Hematopoietic multipotent progenitor cell treated with erythropoietin and hydrocortisone succinate and interleukin-3 and kit ligand, for 17 days (in vitro differentiated cells): ENCODE measurements at regions not wholly inside any gene's neighbourhood (a gene's known extent, or its start where the extent isn't known, plus 50 kb on each side); places are given as distances from the start of the nearest gene placed in this dataset.
"Not testable (repeated sequence)": the region's sequence is repeated elsewhere in the genome, so short reads cannot be mapped to it uniquely, and the experiment has no call there.

Experiments
- DNase-seq: peaks from one replicate; pipeline ENCODE4 v3.0.0-alpha.2; 2015; ENCODE audit warnings: low spot score

GRCh38 chr16:73399486-73399885 is 351.6 kb upstream of the ZFHX3 start:
- no peak for DNase-seq

GRCh38 chr16:73398604-73399003 is 350.7 kb upstream of the ZFHX3 start:
- not testable (repeated sequence) for DNase-seq

DNA sequence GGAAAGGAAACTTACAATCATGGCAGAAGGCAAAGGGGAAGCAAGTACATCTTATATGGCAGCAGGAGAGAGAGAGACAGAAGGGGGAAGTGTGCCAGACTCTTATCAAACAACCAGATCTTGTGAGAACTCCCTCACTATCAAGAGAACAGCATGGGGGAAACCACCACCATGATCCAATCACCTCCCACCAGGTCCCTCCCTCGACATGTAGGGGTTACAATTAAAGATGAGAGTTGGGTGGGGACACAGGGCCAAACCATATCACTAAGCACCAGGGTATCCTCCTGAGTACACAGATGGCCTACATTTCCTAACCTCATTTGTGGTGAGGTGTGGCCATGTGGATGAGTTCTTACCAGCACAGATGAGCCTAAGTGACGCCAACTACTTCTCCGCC is 348.6 kb upstream of the ZFHX3 start:
- no peak for DNase-seq

DNA sequence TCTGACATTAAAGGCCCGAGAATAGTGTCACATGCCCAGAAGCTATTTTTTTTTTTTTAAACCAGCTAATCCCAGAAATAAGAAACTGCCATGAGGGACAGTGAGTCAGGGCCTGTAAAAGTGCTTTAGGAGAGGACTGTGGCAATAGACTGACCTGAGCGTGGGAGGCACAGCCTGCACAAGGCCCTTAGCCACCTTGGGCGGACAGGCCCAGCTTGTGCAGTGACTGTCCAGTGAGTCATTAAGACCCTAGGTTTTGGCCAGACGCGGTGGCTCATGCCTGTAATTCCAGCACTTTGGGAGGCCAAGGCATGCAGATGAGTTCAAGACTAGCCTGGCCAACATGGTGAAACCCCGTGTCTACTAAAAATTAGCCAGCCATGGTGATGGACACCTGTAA is 343.0 kb upstream of the ZFHX3 start:
- DNase-seq = no peak

DNA sequence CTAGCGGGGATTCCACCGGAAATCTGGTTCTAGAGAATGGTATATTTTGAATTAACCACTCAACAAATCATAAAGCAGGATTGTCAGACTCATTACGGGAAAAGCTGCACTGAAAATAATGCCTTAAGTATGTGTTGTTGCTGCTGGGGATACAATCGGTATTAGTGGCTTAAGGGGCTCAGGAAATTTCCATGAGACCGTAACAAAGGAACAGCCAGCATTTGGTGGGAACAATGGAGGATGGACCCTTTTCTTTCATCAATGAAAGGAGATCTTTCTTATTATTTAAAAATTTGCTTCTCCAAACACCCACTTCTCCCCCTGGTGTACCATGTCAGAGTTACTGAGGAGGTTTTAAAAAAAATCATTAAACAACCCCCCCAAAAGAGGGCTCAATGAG is 342.6 kb upstream of the ZFHX3 start:
- DNase-seq = no peak

DNA sequence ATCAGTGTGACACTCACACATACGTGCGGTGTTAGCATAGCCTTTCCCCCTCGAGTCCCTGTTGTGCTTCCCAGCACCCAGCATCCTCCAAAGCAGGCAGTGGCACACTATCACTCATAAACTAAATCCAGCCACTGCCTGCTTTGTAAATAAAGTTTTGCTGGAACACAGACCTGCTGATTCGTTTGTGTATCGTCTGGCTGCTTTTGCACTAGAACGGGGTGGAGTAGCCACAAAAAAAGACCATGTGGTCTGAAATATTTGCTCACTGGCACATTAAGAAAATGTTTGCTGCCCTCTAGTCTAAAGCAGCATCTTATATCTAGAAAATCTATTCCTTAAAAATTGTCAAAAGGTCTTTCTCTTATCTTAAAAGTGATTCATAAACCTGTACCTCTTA is 341.2 kb upstream of the ZFHX3 start:
- DNase-seq = no peak

GRCh38 chr16:73387979-73388378 is 340.1 kb upstream of the ZFHX3 start:
- DNase-seq = no peak

DNA sequence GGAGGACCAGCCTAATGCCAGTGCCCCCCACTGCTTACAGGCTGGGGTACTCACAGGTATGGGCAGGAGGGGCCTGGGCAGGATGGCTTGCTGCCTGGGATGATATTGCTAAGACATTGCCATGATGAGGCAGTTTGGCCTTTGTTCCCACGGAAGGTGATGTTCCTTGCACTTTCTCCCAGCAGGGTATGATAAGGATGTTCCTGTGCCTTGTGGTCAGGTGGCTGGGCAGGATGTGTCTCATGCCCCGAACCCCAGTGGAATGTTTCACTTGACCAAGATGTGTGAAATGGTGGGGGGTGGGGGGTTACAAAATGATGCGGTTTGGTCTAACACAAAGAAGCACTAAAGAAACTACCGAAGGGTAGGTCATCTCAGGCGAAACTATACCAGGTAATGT is 337.8 kb upstream of the ZFHX3 start:
- no peak for DNase-seq

GRCh38 chr16:73384506-73385089 is 336.7 kb upstream of the ZFHX3 start:
- no peak for DNase-seq

- no peak for DNase-seq
Observed at GRCh38 chr16:73383988-73384365, 336.0 kb upstream of the ZFHX3 start.

DNA sequence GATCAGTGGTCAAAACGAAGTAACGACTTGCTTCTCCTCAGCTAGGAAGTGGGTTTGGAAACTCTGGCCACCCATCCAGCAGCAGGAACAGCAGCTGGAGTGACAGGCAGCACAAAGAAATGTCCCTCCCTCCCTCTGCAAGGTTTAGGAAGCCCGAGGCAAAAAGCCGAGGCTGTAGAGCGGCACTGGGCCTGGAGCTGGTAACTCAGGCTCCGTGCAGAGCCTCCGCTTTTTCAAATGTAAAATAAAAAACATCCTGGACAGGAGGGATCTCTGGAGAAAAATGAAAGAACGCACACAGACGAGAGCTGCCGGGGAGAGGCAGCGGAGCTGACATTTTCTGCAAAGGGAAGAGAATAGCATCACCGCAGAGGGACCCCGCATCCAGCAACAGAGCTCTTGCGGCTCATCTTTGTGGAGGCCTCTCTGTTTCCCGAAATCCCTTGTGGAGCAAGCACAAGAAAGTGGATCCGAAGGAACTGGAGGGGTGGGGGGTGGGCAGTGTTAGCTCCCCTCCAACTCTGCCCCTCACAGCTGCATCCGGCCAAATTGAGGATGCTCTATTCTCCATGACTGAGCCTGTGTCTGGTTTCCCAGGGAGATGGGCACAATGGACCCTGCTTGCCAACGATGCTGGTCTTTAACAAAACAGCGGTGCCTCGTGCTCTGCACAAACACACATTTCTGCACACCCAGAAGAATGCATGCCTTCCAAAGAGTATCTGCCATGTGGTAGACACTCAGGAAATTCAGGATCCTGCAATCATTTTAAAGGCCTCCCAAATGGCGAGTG is 335.5 kb upstream of the ZFHX3 start:
- no peak for DNase-seq

- DNase-seq = no peak
Observed at GRCh38 chr16:73378471-73378870, 330.5 kb upstream of the ZFHX3 start.

DNA sequence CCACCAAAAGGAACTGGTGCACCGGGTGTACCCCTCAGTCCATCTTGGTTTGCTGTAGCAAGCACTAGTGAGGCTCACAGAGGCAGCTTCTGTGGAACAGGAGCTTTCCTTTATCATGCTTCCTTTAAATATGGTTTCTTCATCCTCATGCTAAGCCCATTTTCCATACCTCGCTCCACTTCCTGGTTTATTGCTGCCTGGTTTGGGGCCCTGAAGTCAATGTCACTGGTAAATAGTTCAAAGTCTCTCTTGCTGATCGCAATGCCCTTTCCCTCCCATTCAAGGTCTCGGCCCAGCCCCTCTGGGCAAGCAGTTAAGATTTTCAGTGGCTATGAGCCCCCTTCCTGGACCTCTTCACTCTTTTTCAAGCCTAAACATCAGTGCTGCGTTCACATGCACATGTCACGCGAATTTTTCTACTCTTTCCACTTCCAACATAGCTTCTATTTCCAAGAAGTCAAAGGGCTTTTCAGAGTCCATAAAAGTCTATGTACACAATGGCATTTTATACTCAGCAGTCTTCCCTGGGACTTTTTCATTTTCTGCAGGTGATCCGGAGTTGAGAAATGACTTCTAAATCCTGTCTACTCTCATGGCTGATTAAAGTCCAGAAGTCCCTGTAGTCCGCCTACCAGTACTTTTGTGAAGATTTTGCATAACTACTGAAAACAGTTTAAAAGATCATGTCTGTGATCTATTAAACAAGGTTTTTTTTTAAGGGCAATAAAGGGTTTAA is 323.8 kb upstream of the ZFHX3 start:
- no peak for DNase-seq

DNA sequence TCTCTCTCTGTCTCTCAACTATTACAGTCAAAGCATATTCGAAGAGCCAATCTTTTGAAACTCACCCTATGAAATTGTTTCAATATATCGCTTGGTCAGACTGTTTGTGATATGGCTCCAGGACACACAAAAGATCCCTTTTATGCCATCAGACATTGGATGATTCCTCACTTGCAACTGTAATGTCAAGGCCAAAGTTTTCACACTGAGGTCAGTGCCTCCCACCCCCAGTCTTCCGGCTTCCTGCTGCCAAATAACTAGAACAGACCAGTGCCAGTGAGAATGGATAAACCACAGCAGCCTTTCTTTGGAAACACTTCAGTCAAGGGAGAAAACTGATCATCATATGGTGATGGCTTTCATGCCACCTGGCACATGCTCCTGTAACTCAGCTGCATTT is 321.9 kb upstream of the ZFHX3 start:
- DNase-seq = no peak

DNA sequence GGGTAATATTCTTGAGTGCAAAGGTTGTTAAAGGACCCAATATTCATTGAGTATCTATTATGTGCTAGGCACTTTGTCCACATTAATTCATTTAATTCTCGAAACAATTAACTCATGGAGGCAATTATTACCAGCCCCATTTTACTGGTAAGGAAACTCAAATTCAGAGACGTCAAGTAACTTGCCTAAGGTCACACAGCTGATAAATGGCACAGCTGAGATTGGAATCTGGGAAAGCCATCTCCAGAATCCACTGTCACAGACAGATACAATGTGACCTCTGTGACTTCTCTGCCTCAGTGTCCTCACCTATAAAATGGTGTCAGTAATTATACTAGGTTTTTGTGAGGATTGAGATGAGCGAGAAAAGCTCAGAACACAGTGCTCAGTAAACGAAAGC is 320.8 kb upstream of the ZFHX3 start:
- DNase-seq = no peak

GRCh38 chr16:73365016-73365551 is 317.2 kb upstream of the ZFHX3 start:
- no peak for DNase-seq

- DNase-seq = no peak
Observed at GRCh38 chr16:73364413-73364812, 316.5 kb upstream of the ZFHX3 start.

DNA sequence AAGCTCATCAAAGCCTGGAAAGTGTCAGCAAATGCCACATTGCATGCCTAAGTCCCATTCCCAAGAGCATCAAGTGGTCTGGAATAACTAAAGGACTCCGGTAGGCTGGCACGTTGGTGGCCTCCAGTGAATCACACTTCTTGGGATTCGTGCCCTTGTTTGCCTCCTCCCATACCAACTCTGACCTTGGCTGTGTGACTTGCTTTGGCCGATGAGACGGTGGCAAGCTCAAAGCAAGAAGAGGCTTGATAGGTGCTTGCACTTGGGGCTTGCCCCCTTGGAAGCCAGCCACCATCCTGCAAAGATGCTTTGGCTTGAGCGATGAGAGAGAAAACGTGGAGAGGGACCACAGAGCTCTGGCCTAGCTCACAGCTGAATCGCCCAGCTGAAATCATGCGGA is 313.1 kb upstream of the ZFHX3 start:
- DNase-seq = no peak

DNA sequence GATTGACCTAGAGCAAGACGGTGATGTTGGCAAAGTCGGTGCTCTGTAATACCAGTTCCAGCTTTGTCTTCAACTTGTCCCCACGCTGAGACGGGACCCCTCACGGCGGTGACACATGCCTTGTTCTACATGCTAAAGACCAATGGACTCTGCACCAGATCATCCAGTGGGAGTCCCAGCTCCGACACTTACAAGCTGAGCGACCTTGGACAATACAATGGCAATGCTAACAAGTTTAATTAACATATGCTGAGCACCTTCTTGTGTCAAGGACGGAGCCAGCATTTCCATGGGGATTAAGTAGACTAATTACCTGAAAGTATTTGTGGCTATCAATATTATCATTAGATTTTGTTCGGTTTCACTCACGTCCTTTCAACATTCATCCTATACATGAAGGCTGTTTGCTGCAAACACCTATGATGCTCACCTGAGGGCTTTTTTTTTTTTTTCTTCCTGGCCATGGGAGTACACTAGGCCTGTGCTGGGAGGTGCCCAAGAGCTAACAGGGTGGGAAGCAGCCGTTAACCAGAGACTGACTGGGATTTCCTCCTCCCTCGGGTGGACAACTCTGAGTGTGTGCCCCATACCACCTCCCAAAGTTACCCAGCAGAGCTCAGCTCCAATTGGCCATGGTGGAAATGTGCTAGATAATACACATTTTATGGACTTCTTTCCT is 308.6 kb upstream of the ZFHX3 start:
- no peak for DNase-seq

- DNase-seq = no peak
Observed at GRCh38 chr16:73355981-73356380, 308.1 kb upstream of the ZFHX3 start.

- no peak for DNase-seq
Observed at GRCh38 chr16:73354434-73354833, 306.5 kb upstream of the ZFHX3 start.

DNA sequence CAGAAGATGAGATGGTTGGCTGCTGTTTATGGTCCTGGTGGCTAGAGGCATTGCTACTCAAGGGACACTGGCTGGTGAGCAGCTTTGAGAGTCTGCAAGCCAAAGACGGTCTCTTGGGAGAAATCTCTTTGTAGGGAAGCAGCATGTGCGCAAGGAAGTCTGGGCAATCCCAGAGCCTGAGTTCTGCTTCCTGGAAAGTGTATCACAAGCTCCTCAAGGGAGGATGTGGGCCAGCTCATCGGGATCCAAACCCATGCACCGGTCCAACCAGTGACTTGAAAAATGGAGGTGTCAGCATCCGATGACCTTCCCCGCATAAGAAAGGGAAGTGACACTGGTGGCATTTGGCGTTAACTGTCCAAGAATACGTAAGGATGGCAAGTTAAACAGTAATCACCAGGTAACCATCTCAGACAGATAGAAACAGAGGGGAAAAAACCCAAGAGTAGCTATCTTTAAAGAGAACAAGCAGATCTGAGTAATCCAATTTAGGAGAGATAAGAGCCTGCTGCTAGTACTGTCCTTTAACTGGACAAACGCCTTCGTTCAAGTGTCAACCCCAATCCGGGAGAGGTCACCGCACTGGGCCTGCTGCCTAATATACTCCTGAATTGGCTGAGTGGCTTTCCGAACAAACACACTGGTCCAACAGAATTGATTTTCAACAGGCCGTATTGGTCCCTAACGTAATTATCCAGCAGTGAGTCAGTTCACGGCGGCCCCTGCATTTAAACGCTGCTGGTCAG is 303.0 kb upstream of the ZFHX3 start:
- DNase-seq = no peak
